Left lung (tissue), 4 donors: ENCODE measurements at regions not wholly inside any gene's neighbourhood (a gene's known extent, or its start where the extent isn't known, plus 50 kb on each side); places are given as distances from the start of the nearest gene placed in this dataset.

Experiments
- ATAC-seq: fragments of 200-7000 bp; cut with Tn5 transposase; one replicate; pipeline ENCODE4 v1.9.1; 2020; ENCODE audit warnings: moderate library complexity
- DNase-seq, 4 donors: peaks; one replicate each; pipeline ENCODE4 v3.0.0-alpha.2; 2013 to 2020
- H3K27ac ChIP-seq, 2 donors: fragments of 200-600 bp; sonication (generic) in 1 of 2; one replicate each; pipeline versions ENCODE4 v1.5.0 to v1.8.0; 2020 to 2021
- H3K27me3 ChIP-seq, 2 donors: fragments of 200-600 bp; sonication (generic) in 1 of 2; one replicate each; pipeline versions ENCODE4 v1.5.0 to v1.8.0; 2020 to 2021
- H3K36me3 ChIP-seq, 2 donors: fragments of 200-600 bp; sonication (generic) in 1 of 2; one replicate each; pipeline versions ENCODE4 v1.5.0 to v1.8.0; 2020 to 2021
- H3K4me1 ChIP-seq, 2 donors: fragments of 200-600 bp; one replicate each; pipeline ENCODE4 v1.8.0; 2021
- H3K4me3 ChIP-seq, 2 donors: fragments of 200-600 bp; sonication (generic) in 1 of 2; one replicate each; pipeline versions ENCODE4 v1.5.0 to v1.8.0; 2020 to 2021; ENCODE audit warnings: mild to moderate bottlenecking in 1 of 2
- H3K9me3 ChIP-seq, 2 donors: fragments of 200-600 bp; sonication (generic) in 1 of 2; one replicate each; pipeline versions ENCODE4 v1.5.0 to v1.8.0; 2020 to 2021
- CTCF ChIP-seq, 2 donors: fragments of 200-600 bp; sonication (generic) in 1 of 2; IDR thresholded peaks; one replicate each; pipeline versions ENCODE4 v1.5.0 to v1.8.0; 2021; ENCODE audit warnings: antibody characterized with exemption in 2 of 2
- intact Hi-C, 2 donors: fragments of 100-400 bp; cut with DNase I; formaldehyde crosslinking; loops; one replicate each; pipeline versions ENCODE4 v1.11.2 to v1.14.2; 2022
- donor health status: DM: no; HTN: yes; CAD: no.
- donor health status: DM: no; HTN: no; CAD: no.

GRCh38 chr2:14828223-14828622 lies 195.7 kb downstream of the LRATD1 start:
- ATAC-seq (no peak), DNase-seq (no peak)
- Histone ChIP-seq H3K36me3 (no peaks in the 10 kb centered on the region), H3K4me1 (no peaks in the 10 kb centered on the region), H3K27me3 (no peaks in the 10 kb centered on the region), H3K4me3 (no peak overlapping the region), H3K27ac (no peak overlapping the region), H3K9me3 (no peaks in the 10 kb centered on the region)
- intact Hi-C loops = no loop called here
- TF ChIP-seq CTCF (IDR thresholded peaks at IDR 0.05) = no peak

- DNase-seq (no peak), ATAC-seq (no peak)
- Histone ChIP-seq H3K36me3 (no peaks in the 10 kb centered on the region), H3K27me3 (no peaks in the 10 kb centered on the region), H3K4me1 (no peaks in the 10 kb centered on the region), H3K27ac (no peak overlapping the region), H3K4me3 (no peak overlapping the region), H3K9me3 (no peaks in the 10 kb centered on the region)
- TF ChIP-seq CTCF (IDR thresholded peaks at IDR 0.05) = no peak
- intact Hi-C loops = no loop called here
Measured at GRCh38 chr2:14828968-14829367, 196.5 kb downstream of the LRATD1 start.

GRCh38 chr2:14831458-14831857 lies 198.9 kb downstream of the LRATD1 start:
- H3K36me3 ChIP-seq = no peaks in the 10 kb centered on the region
- ATAC-seq = no peak
- H3K27ac ChIP-seq = no peak overlapping the region
- no peak for TF ChIP-seq CTCF (IDR thresholded peaks at IDR 0.05)
- no peaks in the 10 kb centered on the region for H3K27me3 ChIP-seq
- H3K9me3 ChIP-seq = no peaks in the 10 kb centered on the region
- no peaks in the 10 kb centered on the region for H3K4me1 ChIP-seq
- intact Hi-C loops = no loop called here
- no peak overlapping the region for H3K4me3 ChIP-seq
- DNase-seq = no peak

GRCh38 chr2:14843507-14844204 lies 211.1 kb downstream of the LRATD1 start:
- H3K4me1 ChIP-seq = no peaks in the 10 kb centered on the region
- no peak overlapping the region for H3K27ac ChIP-seq
- H3K36me3 ChIP-seq = no peaks in the 10 kb centered on the region
- H3K9me3 ChIP-seq = peaks cover 0 to 21% of the 10 kb centered on the region in 2 donors
- H3K4me3 ChIP-seq = no peak overlapping the region
- intact Hi-C loops = no loop called here
- no peaks in the 10 kb centered on the region for H3K27me3 ChIP-seq
- ATAC-seq = no peak
- no peak for DNase-seq
- TF ChIP-seq CTCF (IDR thresholded peaks at IDR 0.05) = no peak

- no peak for TF ChIP-seq CTCF (IDR thresholded peaks at IDR 0.05)
- Histone ChIP-seq H3K9me3 (peaks cover 0 to 31% of the 10 kb centered on the region in 2 donors), H3K27me3 (no peaks in the 10 kb centered on the region), H3K4me3 (no peak overlapping the region), H3K4me1 (no peaks in the 10 kb centered on the region), H3K27ac (no peak overlapping the region), H3K36me3 (no peaks in the 10 kb centered on the region)
- intact Hi-C loops = no loop called here
- DNase-seq (no peak), ATAC-seq (no peak)
Measured at GRCh38 chr2:14855751-14856150, 223.2 kb downstream of the LRATD1 start.
